AG09319 (cell line): ENCODE measurements at regions not wholly inside any gene's neighbourhood (a gene's known extent, or its start where the extent isn't known, plus 50 kb on each side); places are given as distances from the start of the nearest gene placed in this dataset.

Experiments
- DNase-seq: peaks from one replicate; pipeline ENCODE4 v3.0.0-alpha.2; 2010; ENCODE audit warnings: low read depth; ENCODE audit errors: extremely low read depth
- TF ChIP-seq, protein P1 (sequence below): IDR thresholded peaks from 2 replicates; pipeline ENCODE4 v1.5.1; 2011; ENCODE audit warnings: low read depth, mild to moderate bottlenecking, inconsistent platforms, low read length, moderate library complexity

DNA sequence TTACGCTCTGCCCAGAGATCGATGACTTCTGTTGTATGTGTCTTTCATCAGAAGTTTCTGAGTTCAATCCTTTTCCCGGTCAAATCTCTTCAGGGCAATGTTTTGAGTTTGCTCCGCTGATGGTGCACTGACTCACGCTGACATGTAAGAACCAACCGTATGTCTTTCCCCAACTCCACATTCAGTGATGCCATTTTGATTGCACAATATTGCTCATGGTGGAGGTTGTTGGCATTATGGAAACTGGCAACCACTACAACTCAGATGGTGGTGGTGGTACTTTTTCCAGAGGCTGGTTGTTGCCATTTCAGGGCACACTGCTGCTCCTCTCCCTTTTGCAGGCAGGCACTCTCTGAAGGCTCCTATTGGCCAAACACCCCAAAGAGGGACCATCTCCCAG lies 751.5 kb downstream of the DCDC2C start:
- DNase-seq = no peak

DNA sequence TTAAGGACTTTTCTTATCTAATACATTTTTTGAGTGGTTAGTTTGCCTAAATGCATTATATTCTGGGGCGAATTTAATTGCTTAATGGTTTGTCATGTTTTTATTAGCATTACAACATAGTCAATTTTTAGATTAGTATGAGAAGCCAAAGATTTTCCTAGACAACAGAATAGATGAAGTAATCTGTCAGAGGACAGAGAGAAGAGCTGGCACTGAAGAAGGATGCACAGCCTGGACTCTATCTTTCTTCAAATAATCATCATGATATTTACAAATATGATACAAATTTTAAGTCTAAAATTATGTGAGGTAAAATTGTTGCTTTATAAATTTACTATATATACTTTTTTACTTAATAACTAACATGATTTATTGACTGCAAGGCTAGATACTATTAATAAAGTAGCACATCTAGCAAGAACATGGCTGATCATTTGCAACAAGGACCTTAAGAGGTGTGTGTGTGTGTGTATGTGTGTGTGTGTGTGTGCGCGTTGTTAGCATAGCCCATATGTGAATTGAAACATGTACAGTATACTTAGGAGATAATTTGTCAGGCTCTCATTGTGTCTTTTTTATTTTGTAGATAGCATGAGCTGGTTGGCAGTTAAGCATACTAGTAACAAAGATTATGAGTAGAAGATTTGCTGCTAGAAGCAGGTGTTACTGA lies 752.2 kb downstream of the DCDC2C start:
- DNase-seq = no peak
- TF ChIP-seq, protein P1, sequence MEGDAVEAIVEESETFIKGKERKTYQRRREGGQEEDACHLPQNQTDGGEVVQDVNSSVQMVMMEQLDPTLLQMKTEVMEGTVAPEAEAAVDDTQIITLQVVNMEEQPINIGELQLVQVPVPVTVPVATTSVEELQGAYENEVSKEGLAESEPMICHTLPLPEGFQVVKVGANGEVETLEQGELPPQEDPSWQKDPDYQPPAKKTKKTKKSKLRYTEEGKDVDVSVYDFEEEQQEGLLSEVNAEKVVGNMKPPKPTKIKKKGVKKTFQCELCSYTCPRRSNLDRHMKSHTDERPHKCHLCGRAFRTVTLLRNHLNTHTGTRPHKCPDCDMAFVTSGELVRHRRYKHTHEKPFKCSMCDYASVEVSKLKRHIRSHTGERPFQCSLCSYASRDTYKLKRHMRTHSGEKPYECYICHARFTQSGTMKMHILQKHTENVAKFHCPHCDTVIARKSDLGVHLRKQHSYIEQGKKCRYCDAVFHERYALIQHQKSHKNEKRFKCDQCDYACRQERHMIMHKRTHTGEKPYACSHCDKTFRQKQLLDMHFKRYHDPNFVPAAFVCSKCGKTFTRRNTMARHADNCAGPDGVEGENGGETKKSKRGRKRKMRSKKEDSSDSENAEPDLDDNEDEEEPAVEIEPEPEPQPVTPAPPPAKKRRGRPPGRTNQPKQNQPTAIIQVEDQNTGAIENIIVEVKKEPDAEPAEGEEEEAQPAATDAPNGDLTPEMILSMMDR = no peak

More for the DNA sequence above, 751.5 kb downstream of the DCDC2C start:
- TF ChIP-seq, protein P1 = no peak

DNA sequence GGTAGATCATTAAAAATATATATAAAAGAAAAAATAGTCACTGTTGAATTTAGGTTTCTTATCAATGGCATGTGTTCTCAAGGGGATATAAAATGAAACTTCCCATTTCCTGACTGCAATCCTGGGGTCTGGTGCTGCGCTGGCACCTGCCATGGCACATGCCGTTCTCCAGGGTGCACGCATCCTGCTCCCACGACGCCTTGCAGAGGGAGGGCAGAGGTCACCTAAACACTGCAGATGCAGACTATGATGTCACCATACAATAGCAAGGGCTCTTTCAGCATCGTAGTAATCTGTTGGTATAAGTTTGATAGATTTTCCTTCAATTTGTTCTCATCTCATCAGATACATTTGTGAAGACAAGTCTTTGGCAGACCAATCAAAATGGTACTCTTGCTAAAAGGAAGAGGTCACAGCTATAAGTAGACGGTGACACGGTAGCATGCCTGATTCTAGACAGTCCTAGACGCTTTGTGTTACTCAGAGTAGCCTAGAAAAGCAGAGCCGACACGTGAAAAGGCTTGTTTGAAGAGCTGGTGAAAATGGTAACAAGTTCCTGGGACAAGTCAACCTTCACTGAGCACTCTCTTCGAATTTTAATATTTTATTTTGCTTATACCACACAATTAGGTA lies 761.4 kb downstream of the DCDC2C start:
- TF ChIP-seq, protein P1 = no peak
- DNase-seq = no peak

DNA sequence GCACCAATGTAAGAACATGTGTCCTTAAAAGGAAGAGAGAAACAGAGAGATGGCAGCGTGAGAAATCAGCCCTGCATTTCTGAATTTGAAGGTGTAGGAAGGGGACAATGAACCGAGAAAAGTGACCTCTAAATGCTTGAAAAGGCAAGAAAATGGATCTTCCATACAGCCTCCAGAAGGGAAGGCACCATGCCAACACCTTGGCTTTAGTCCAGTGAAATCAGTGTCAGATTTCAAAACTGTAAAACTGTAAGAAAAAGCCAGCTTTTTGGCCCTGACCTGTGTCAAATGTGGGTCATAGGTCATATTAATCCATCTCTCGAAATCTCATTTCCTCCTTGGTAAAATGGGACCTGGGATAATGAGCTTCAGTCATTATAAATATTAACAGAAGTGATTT lies 762.3 kb downstream of the DCDC2C start:
- TF ChIP-seq, protein P1 = no peak
- no peak for DNase-seq

DNA sequence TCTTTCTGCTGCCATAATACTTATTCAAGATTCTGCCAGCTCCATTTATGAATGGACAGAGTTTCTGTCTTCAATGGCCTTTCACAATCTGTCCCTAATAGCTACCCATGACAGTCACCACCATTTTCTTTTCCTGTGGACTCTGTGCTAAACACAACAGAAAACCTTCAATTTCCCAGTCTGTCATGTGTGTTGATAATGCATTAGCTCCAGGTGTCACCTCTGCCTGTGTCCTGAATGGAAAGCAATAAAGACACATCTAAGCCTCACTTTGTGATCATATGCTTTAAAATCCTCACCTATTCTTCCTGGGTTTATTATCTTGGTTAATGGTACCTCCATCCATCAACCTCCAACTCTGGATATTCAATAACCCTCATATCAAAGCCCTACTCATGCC lies 772.2 kb downstream of the DCDC2C start:
- TF ChIP-seq, protein P1 = no peak
- no peak for DNase-seq

DNA sequence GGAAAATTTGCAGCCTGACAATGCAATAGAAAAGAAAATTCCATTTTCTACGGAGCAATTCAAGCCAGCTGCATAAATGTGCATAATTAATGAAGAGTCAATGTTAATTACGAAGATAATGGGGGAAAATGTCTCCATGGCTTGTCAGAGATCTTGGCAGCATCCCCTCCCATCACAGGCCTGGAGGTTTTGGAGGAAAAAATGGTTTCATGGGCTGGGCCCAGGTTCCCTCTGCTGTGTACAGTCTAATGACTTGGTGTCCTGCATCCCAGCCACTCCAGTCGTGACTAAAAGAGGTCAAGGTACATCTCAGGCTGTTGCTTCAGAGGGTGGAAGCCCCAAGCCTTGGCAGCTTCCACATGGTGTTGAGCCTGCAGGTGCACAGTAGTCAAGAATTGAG lies 779.7 kb downstream of the DCDC2C start:
- no peak for DNase-seq
- TF ChIP-seq, protein P1 = no peak

DNA sequence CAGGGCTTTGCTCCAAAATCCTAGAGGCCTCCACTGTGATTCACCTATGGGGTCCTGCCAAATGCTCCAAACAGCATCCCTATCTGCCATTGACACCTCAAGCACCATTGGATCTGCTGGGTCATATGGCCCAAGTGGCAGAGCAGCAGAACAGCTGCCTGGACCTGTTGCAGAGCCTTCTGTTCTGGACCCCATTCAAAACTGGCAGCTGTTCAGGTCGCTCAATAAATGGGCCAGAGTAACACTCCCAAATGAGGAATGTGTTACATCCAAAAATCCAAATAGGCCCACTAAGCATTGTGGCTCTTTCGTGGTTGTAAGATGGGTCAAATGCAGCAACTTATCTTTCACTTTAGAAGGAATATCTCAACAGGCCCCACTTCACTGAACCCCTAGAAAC lies 783.6 kb downstream of the DCDC2C start:
- TF ChIP-seq, protein P1 = no peak
- no peak for DNase-seq
